HEK293 (cell line): ENCODE measurements at regions not wholly inside any gene's neighbourhood (a gene's known extent, or its start where the extent isn't known, plus 50 kb on each side); places are given as distances from the start of the nearest gene placed in this dataset.

ENCODE experiments used
- PRDM1 ChIP-seq: fragments of 450-650 bp; formaldehyde crosslinking; IDR thresholded peaks from 2 replicates; pipeline ENCODE4; 2016; ENCODE audit warnings: missing biosample characterization, missing genetic modification characterization
- SP2 ChIP-seq: fragments of 450-650 bp; formaldehyde crosslinking; IDR thresholded peaks from 2 replicates; pipeline ENCODE4 v1.5.1; 2016; ENCODE audit warnings: missing biosample characterization, missing genetic modification characterization
- YY1 ChIP-seq: fragments of 450-650 bp; formaldehyde crosslinking; IDR thresholded peaks from 2 replicates; pipeline ENCODE4 v1.5.1; 2018; ENCODE audit warnings: missing biosample characterization, missing genetic modification characterization
- ZBTB21 ChIP-seq: fragments of 450-650 bp; formaldehyde crosslinking; IDR thresholded peaks from 2 replicates; pipeline ENCODE4 v1.5.1; 2017; ENCODE audit warnings: missing biosample characterization, missing genetic modification characterization
- ZBTB44 ChIP-seq: fragments of 450-650 bp; IDR thresholded peaks from 2 replicates; pipeline ENCODE4 v1.5.1; 2018; ENCODE audit warnings: missing biosample characterization, mild to moderate bottlenecking, missing genetic modification characterization
- ZNF121 ChIP-seq: fragments of 450-650 bp; formaldehyde crosslinking; IDR thresholded peaks from 2 replicates; pipeline ENCODE4 v1.5.1; 2016; ENCODE audit warnings: missing biosample characterization, missing genetic modification characterization
- ZNF140 ChIP-seq: fragments of 450-650 bp; formaldehyde crosslinking; IDR thresholded peaks from 2 replicates; pipeline ENCODE4 v1.5.1; 2016; ENCODE audit warnings: missing biosample characterization, missing genetic modification characterization
- ZNF561 ChIP-seq: fragments of 450-650 bp; IDR thresholded peaks from 2 replicates; pipeline ENCODE4 v1.5.1; 2018; ENCODE audit warnings: missing biosample characterization, missing genetic modification characterization, borderline replicate concordance
- TF ChIP-seq, protein P1 (sequence below): fragments of 450-650 bp; formaldehyde crosslinking; IDR thresholded peaks from 2 replicates; pipeline ENCODE4 v1.5.1; 2016; ENCODE audit warnings: missing biosample characterization, missing genetic modification characterization
- TF ChIP-seq, protein P2 (sequence below): fragments of 450-650 bp; formaldehyde crosslinking; IDR thresholded peaks from 2 replicates; pipeline ENCODE4 v1.5.1; 2016; ENCODE audit warnings: missing biosample characterization, missing genetic modification characterization
- TF ChIP-seq, protein P3 (sequence below): IDR thresholded peaks from 2 replicates; pipeline ENCODE4 v1.6.1; 2011; ENCODE audit warnings: mild to moderate bottlenecking, low read depth, low read length, borderline replicate concordance

DNA sequence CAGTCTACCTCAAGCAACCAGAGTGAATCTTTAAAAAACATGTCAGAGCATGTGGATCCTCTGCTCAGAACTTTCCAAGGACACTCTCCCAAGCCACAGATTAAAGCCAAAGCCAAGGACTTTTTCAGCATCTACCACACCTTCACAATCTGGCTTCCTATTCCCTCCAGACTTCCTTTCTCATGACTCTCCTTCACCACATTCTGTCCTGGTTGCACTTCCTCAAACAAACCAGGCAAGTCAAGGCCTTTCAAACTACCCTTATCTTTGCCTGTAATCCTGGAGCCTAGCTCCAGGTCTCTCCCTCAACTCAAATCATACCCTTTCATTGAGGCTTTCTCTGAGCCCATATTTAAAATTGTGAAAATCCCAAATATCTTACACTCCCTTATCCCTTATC is 191.6 kb upstream of the GALNTL6 start:
- TF ChIP-seq PRDM1 (tag by site-specific recombination) (no peak), ZNF561 (tag by site-specific recombination) (no peak), ZNF121 (tag by site-specific recombination) (no peak), SP2 (tag by site-specific recombination) (no peak), ZNF140 (tag by site-specific recombination) (no peak), YY1 (no peak), ZBTB21 (tag by site-specific recombination) (no peak), ZBTB44 (tag by site-specific recombination) (no peak)
- TF ChIP-seq, protein P1, sequence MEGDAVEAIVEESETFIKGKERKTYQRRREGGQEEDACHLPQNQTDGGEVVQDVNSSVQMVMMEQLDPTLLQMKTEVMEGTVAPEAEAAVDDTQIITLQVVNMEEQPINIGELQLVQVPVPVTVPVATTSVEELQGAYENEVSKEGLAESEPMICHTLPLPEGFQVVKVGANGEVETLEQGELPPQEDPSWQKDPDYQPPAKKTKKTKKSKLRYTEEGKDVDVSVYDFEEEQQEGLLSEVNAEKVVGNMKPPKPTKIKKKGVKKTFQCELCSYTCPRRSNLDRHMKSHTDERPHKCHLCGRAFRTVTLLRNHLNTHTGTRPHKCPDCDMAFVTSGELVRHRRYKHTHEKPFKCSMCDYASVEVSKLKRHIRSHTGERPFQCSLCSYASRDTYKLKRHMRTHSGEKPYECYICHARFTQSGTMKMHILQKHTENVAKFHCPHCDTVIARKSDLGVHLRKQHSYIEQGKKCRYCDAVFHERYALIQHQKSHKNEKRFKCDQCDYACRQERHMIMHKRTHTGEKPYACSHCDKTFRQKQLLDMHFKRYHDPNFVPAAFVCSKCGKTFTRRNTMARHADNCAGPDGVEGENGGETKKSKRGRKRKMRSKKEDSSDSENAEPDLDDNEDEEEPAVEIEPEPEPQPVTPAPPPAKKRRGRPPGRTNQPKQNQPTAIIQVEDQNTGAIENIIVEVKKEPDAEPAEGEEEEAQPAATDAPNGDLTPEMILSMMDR = no peak
- TF ChIP-seq, protein P2, sequence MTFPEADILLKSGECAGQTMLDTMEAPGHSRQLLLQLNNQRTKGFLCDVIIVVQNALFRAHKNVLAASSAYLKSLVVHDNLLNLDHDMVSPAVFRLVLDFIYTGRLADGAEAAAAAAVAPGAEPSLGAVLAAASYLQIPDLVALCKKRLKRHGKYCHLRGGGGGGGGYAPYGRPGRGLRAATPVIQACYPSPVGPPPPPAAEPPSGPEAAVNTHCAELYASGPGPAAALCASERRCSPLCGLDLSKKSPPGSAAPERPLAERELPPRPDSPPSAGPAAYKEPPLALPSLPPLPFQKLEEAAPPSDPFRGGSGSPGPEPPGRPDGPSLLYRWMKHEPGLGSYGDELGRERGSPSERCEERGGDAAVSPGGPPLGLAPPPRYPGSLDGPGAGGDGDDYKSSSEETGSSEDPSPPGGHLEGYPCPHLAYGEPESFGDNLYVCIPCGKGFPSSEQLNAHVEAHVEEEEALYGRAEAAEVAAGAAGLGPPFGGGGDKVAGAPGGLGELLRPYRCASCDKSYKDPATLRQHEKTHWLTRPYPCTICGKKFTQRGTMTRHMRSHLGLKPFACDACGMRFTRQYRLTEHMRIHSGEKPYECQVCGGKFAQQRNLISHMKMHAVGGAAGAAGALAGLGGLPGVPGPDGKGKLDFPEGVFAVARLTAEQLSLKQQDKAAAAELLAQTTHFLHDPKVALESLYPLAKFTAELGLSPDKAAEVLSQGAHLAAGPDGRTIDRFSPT (tag by site-specific recombination) = no peak
- TF ChIP-seq, protein P3, sequence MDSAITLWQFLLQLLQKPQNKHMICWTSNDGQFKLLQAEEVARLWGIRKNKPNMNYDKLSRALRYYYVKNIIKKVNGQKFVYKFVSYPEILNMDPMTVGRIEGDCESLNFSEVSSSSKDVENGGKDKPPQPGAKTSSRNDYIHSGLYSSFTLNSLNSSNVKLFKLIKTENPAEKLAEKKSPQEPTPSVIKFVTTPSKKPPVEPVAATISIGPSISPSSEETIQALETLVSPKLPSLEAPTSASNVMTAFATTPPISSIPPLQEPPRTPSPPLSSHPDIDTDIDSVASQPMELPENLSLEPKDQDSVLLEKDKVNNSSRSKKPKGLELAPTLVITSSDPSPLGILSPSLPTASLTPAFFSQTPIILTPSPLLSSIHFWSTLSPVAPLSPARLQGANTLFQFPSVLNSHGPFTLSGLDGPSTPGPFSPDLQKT = no peak
